ENCODE measurements at regions not wholly inside any gene's neighbourhood (a gene's known extent, or its start where the extent isn't known, plus 50 kb on each side); places are given as distances from the start of the nearest gene placed in this dataset.

- no peak for TF ChIP-seq CTCF (IDR thresholded peaks at IDR 0.05)
- TF ChIP-seq POLR2A (IDR thresholded peaks at IDR 0.05): no peak
These were observed 417.6 kb downstream of the GALC start for GRCh38 chr14:87575378-87575777.

Data from thyroid gland (tissue), 4 donors.